GM19395 (cell line): ENCODE measurements at regions not wholly inside any gene's neighbourhood (a gene's known extent, or its start where the extent isn't known, plus 50 kb on each side); places are given as distances from the start of the nearest gene placed in this dataset.
"Not testable (repeated sequence)": the region's sequence is repeated elsewhere in the genome, so short reads cannot be mapped to it uniquely, and the experiment has no call there.

Experiments used
- ATAC-seq: cut with Tn5 transposase; IDR thresholded peaks from one replicate; pipeline ENCODE4 v1.9.1; 2021; ENCODE audit warnings: mild to moderate bottlenecking, moderate library complexity; ENCODE audit not compliant: unreplicated experiment

GRCh38 chr17:14581186-14581830 is 280.4 kb downstream of the HS3ST3B1 start:
- ATAC-seq: no peak

GRCh38 chr17:14580499-14580898 is 279.6 kb downstream of the HS3ST3B1 start:
- ATAC-seq: no peak

GRCh38 chr17:14579716-14580115 is 278.8 kb downstream of the HS3ST3B1 start:
- ATAC-seq: no peak

- ATAC-seq: no peak
Measured at GRCh38 chr17:14575471-14575953, 274.6 kb downstream of the HS3ST3B1 start.

- ATAC-seq: not testable (repeated sequence)
Measured at GRCh38 chr17:14560325-14560724, 259.4 kb downstream of the HS3ST3B1 start.

GRCh38 chr17:14559264-14560119 is 258.6 kb downstream of the HS3ST3B1 start:
- ATAC-seq: no peak

- no peak for ATAC-seq
Measured at GRCh38 chr17:14557480-14557879, 256.6 kb downstream of the HS3ST3B1 start.

- no peak for ATAC-seq
Measured at GRCh38 chr17:14553847-14554246, 253.0 kb downstream of the HS3ST3B1 start.

GRCh38 chr17:14552306-14552705 is 251.4 kb downstream of the HS3ST3B1 start:
- ATAC-seq: no peak

GRCh38 chr17:14547556-14547955 is 246.7 kb downstream of the HS3ST3B1 start:
- ATAC-seq: no peak

- no peak for ATAC-seq
Measured at GRCh38 chr17:14547016-14547415, 246.1 kb downstream of the HS3ST3B1 start.

- no peak for ATAC-seq
Measured at GRCh38 chr17:14545156-14545906, 244.4 kb downstream of the HS3ST3B1 start.

GRCh38 chr17:14541714-14542113 is 240.8 kb downstream of the HS3ST3B1 start:
- ATAC-seq: no peak

GRCh38 chr17:14539801-14540200 is 238.9 kb downstream of the HS3ST3B1 start:
- no peak for ATAC-seq

- not testable (repeated sequence) for ATAC-seq
Measured at GRCh38 chr17:14532242-14532641, 231.4 kb downstream of the HS3ST3B1 start.

- ATAC-seq: no peak
Measured at GRCh38 chr17:14525551-14526455, 224.9 kb downstream of the HS3ST3B1 start.

- ATAC-seq: no peak
Measured at GRCh38 chr17:14522795-14523387, 222.0 kb downstream of the HS3ST3B1 start.

- ATAC-seq: not testable (repeated sequence)
Measured at GRCh38 chr17:14518919-14519318, 218.0 kb downstream of the HS3ST3B1 start.

GRCh38 chr17:14514973-14515372 is 214.1 kb downstream of the HS3ST3B1 start:
- ATAC-seq: no peak

GRCh38 chr17:14513835-14514234 is 213.0 kb downstream of the HS3ST3B1 start:
- no peak for ATAC-seq
